ENCODE measurements at regions not wholly inside any gene's neighbourhood (a gene's known extent, or its start where the extent isn't known, plus 50 kb on each side); places are given as distances from the start of the nearest gene placed in this dataset.

DNA sequence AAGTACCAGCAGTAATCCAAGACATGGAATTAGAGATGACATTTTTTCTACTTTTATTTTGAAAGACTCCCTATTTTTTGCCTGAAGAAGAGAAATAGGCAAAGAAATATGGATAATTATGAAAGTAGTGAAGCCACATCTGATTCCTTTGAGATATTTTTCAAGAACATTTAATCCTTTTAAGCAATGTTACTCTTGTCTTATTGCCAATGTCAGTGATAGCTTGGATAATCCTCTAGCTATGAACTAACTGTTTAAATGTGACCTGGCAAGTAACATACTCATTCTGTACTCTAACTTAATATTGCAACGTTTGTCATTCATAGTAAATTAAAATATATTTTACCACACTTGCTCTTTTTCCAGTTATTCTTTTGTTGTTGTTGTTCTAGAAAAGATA lies 181.3 kb downstream of the VEGFC start:
- peaks cover 1% of the 10 kb centered on the region for H3K36me3 Mint-ChIP-seq (ENCODE audit: low read depth)

DNA sequence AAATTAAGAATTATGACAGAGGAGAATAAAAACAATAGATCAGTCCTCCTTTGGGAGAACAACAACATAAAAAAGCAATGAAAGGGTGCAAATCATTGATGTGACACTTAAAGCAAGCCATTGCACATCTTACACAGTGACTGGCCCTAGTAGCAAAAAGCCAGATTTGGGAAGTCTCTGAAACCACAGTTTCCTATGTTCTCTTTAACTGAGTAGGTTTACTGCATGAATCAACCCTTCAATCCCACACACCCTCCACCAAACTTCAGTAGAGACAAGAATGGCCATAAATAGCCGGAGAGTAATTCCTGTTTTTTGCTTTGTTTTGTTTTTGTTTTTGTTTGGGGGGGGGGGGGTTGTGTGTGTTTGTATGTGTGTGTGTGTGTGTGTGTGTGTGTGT lies 180.8 kb downstream of the VEGFC start:
- TF ChIP-seq, protein P1, sequence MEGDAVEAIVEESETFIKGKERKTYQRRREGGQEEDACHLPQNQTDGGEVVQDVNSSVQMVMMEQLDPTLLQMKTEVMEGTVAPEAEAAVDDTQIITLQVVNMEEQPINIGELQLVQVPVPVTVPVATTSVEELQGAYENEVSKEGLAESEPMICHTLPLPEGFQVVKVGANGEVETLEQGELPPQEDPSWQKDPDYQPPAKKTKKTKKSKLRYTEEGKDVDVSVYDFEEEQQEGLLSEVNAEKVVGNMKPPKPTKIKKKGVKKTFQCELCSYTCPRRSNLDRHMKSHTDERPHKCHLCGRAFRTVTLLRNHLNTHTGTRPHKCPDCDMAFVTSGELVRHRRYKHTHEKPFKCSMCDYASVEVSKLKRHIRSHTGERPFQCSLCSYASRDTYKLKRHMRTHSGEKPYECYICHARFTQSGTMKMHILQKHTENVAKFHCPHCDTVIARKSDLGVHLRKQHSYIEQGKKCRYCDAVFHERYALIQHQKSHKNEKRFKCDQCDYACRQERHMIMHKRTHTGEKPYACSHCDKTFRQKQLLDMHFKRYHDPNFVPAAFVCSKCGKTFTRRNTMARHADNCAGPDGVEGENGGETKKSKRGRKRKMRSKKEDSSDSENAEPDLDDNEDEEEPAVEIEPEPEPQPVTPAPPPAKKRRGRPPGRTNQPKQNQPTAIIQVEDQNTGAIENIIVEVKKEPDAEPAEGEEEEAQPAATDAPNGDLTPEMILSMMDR (IDR thresholded peaks at IDR 0.05) = no peak
- Mint-ChIP-seq H3K27ac (ENCODE audit: unreplicated experiment) (no peak overlapping the region), H3K27me3 (ENCODE audit: low read depth) (peaks cover 14% of the 10 kb centered on the region), H3K9me3 (ENCODE audit: low read depth) (peaks cover 6% of the 10 kb centered on the region), H3K4me1 (ENCODE audit: low read depth) (no peaks in the 10 kb centered on the region), H3K4me3 (ENCODE audit: unreplicated experiment) (no peak overlapping the region), H3K36me3 (ENCODE audit: low read depth) (peaks cover 1% of the 10 kb centered on the region)
- DNase-seq (ENCODE audit: low spot score) = no peak

More for the DNA sequence above, 181.3 kb downstream of the VEGFC start:
- no peaks in the 10 kb centered on the region for H3K4me1 Mint-ChIP-seq (ENCODE audit: low read depth)
- H3K27me3 Mint-ChIP-seq (ENCODE audit: low read depth) = peaks cover 17% of the 10 kb centered on the region
- H3K27ac Mint-ChIP-seq (ENCODE audit: unreplicated experiment) = no peak overlapping the region
- DNase-seq (ENCODE audit: low spot score) = no peak
- TF ChIP-seq, protein P1 (IDR thresholded peaks at IDR 0.05) = no peak
- H3K9me3 Mint-ChIP-seq (ENCODE audit: low read depth) = peaks cover 6% of the 10 kb centered on the region
- H3K4me3 Mint-ChIP-seq (ENCODE audit: unreplicated experiment) = no peak overlapping the region

DNA sequence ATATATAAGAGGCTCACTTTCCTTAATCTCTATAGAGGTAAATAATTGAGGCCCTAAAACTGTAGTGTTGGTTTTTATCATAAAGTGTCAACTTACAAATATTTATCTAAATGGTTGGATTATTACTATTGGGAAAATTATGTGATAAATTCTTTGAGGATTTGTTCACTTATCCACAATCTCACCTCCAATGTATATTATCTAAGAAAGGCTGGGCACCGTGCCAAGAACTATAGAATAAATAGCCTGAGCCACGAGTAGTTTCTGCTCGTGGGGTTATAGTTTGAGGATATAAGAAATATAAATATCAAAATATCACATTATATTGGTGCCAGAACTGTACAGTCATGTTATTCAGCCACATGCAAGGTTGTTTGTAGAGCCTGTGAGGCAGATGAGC lies 177.9 kb downstream of the VEGFC start:
- TF ChIP-seq, protein P1 (IDR thresholded peaks at IDR 0.05) = no peak
- Mint-ChIP-seq H3K36me3 (ENCODE audit: low read depth) (peaks cover 1% of the 10 kb centered on the region), H3K27ac (ENCODE audit: unreplicated experiment) (no peak overlapping the region), H3K27me3 (ENCODE audit: low read depth) (peaks cover 16% of the 10 kb centered on the region), H3K4me1 (ENCODE audit: low read depth) (no peaks in the 10 kb centered on the region), H3K4me3 (ENCODE audit: unreplicated experiment) (no peak overlapping the region), H3K9me3 (ENCODE audit: low read depth) (peaks cover 8% of the 10 kb centered on the region)
- no peak for DNase-seq (ENCODE audit: low spot score)

DNA sequence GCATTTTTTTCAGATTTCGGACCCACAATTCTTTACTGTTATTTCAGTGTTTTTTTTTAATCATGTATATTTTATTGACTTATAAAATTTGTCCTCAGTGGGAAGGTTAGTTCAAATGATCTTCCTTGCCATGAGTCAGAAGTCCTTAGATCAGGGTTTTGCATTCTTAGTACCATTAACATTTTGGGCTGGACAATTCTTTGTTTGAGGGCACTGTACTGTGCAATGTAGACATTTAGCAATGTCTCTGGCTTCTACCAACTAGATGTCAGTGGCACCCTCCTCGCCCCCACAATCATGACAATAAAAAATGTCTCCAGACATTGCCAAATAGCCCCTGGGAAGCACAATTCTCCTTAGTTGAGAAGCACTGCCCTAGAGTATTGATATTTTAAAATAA lies 176.6 kb downstream of the VEGFC start:
- Mint-ChIP-seq H3K36me3 (ENCODE audit: low read depth) (peaks cover 1% of the 10 kb centered on the region), H3K27me3 (ENCODE audit: low read depth) (peaks cover 20% of the 10 kb centered on the region), H3K4me3 (ENCODE audit: unreplicated experiment) (no peak overlapping the region), H3K4me1 (ENCODE audit: low read depth) (no peaks in the 10 kb centered on the region), H3K27ac (ENCODE audit: unreplicated experiment) (no peak overlapping the region), H3K9me3 (ENCODE audit: low read depth) (peaks cover 8% of the 10 kb centered on the region)
- TF ChIP-seq, protein P1 (IDR thresholded peaks at IDR 0.05) = no peak
- DNase-seq (ENCODE audit: low spot score) = no peak

DNA sequence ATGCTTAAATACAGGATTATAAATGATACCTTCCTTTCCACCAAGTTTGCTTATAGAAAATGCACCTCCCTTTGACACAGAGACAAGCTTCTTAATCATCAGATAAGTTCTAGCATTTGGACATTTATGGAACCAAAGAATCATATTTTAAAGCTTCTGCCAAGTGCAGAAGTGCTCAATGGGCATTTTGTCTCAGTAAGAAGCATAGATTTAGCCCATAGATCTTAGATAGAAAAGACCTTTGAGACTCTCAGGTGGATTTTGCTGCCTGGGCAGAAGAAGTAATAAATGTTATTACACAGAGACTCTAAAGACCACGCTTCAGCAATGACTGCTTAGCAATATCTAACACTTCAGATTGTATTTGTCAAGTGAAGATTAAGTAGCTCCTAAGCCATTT lies 174.6 kb downstream of the VEGFC start:
- TF ChIP-seq, protein P1 (IDR thresholded peaks at IDR 0.05) = no peak
- Mint-ChIP-seq H3K36me3 (ENCODE audit: low read depth) (peaks cover 1% of the 10 kb centered on the region), H3K27ac (ENCODE audit: unreplicated experiment) (no peak overlapping the region), H3K4me1 (ENCODE audit: low read depth) (peaks cover 9% of the 10 kb centered on the region), H3K27me3 (ENCODE audit: low read depth) (peaks cover 18% of the 10 kb centered on the region), H3K4me3 (ENCODE audit: unreplicated experiment) (no peak overlapping the region), H3K9me3 (ENCODE audit: low read depth) (peaks cover 8% of the 10 kb centered on the region)
- DNase-seq (ENCODE audit: low spot score) = no peak
